GM23338 (cell line): ENCODE measurements at regions not wholly inside any gene's neighbourhood (a gene's known extent, or its start where the extent isn't known, plus 50 kb on each side); places are given as distances from the start of the nearest gene placed in this dataset.

Experiments used
- ATAC-seq: fragments of 200-7000 bp; cut with Tn5 transposase; 3 replicates; pipeline ENCODE4 v1.9.1; 2020
- DNase-seq: peaks from one replicate; pipeline ENCODE4 v3.0.0-alpha.2; 2015; ENCODE audit warnings: low spot score
- H2AFZ ChIP-seq: fragments of 200-600 bp; sonication (generic); 2 replicates; pipeline ENCODE4 v1.8.0; 2016; ENCODE audit warnings: antibody characterized with exemption, mild to moderate bottlenecking, moderate library complexity
- H3F3A ChIP-seq: fragments of 200-600 bp; sonication (generic); replicated peaks from 2 replicates; pipeline ENCODE4 v1.8.0; 2017; ENCODE audit warnings: antibody characterized with exemption, mixed run types, low read depth
- H3K27ac ChIP-seq: fragments of 200-600 bp; sonication (generic); 2 replicates; pipeline ENCODE4 v1.6.1; 2016; ENCODE audit warnings: low read depth
- H3K27me3 ChIP-seq: fragments of 200-600 bp; sonication (generic); 2 replicates; pipeline ENCODE4 v1.8.0; 2016; ENCODE audit warnings: mild to moderate bottlenecking, mixed run types, moderate library complexity; ENCODE audit not compliant: insufficient read depth
- H3K36me3 ChIP-seq: fragments of 200-600 bp; sonication (generic); 2 replicates; pipeline ENCODE4 v1.8.0; 2016; ENCODE audit warnings: mild to moderate bottlenecking; ENCODE audit not compliant: insufficient read depth
- H3K4me1 ChIP-seq: fragments of 200-600 bp; sonication (generic); 2 replicates; pipeline ENCODE4 v1.8.0; 2016; ENCODE audit warnings: mild to moderate bottlenecking, moderate library complexity; ENCODE audit not compliant: insufficient read depth
- H3K4me2 ChIP-seq: fragments of 200-600 bp; sonication (generic); 2 replicates; pipeline ENCODE4 v1.7.1; 2017; ENCODE audit warnings: mixed run types
- H3K4me3 ChIP-seq: fragments of 200-600 bp; sonication (generic); 2 replicates; pipeline ENCODE4 v1.6.1; 2016; ENCODE audit warnings: mixed run types
- H3K79me2 ChIP-seq: fragments of 200-600 bp; sonication (generic); replicated peaks from 2 replicates; pipeline ENCODE4 v1.8.0; 2017; ENCODE audit warnings: mild to moderate bottlenecking; ENCODE audit not compliant: insufficient read depth
- H3K9me2 ChIP-seq: fragments of 200-600 bp; sonication (generic); 2 replicates; pipeline ENCODE4 v1.8.0; 2017; ENCODE audit not compliant: insufficient read depth
- H4K20me1 ChIP-seq: fragments of 200-600 bp; sonication (generic); replicated peaks from 2 replicates; pipeline ENCODE4 v1.8.0; 2017; ENCODE audit warnings: mild to moderate bottlenecking; ENCODE audit not compliant: insufficient read depth
- H3K27ac Mint-ChIP-seq: 2 replicates; pipeline ENCODE4 v1.8.0; 2020; ENCODE audit warnings: inconsistent platforms, mild to moderate bottlenecking, moderate library complexity, mixed read lengths
- H3K27me3 Mint-ChIP-seq: 3 replicates; pipeline ENCODE4 v1.8.0; 2022; ENCODE audit warnings: low read depth, mild to moderate bottlenecking, moderate library complexity, mixed read lengths, inconsistent platforms; ENCODE audit not compliant: insufficient read depth, poor library complexity
- H3K36me3 Mint-ChIP-seq: 3 replicates; pipeline ENCODE4 v1.8.0; 2021; ENCODE audit warnings: low read depth, mild to moderate bottlenecking, inconsistent platforms, moderate library complexity, mixed read lengths
- H3K4me1 Mint-ChIP-seq: 3 replicates; pipeline ENCODE4 v1.8.0; 2020; ENCODE audit warnings: mild to moderate bottlenecking, inconsistent platforms, mixed read lengths
- H3K4me3 Mint-ChIP-seq: 3 replicates; pipeline ENCODE4 v1.8.0; 2021; ENCODE audit warnings: moderate library complexity, mild to moderate bottlenecking, inconsistent platforms, mixed read lengths
- H3K9me3 Mint-ChIP-seq: 3 replicates; pipeline ENCODE4 v1.8.0; 2020; ENCODE audit warnings: moderate library complexity, mild to moderate bottlenecking, inconsistent platforms, mixed read lengths
- CTCF ChIP-seq, 2 experiments: fragments of 200-600 bp in 1 of 2; sonication (generic) in 1 of 2; conservative IDR thresholded peaks; 2 replicates each; pipeline versions ENCODE4 v1.5.1 to v1.6.1; 2016 to 2017; ENCODE audit warnings: antibody characterized with exemption in 2 of 2, low read depth in 2 of 2, mild to moderate bottlenecking in 2 of 2, moderate library complexity in 1 of 2
- ETS1 ChIP-seq: IDR thresholded peaks from 2 replicates; pipeline ENCODE4 v1.6.1; 2016; ENCODE audit warnings: antibody characterized with exemption
- EZH2 ChIP-seq: fragments of 200-600 bp; sonication (generic); IDR thresholded peaks from one replicate; pipeline ENCODE4 v1.8.0; 2017; ENCODE audit warnings: antibody characterized with exemption, mild to moderate bottlenecking, low read depth; ENCODE audit not compliant: unreplicated experiment
- EZH2phosphoT487 ChIP-seq: fragments of 200-600 bp; sonication (generic); IDR thresholded peaks from one replicate; pipeline ENCODE4 v1.8.1; 2018; ENCODE audit warnings: antibody characterized with exemption; ENCODE audit not compliant: unreplicated experiment
- JUNB ChIP-seq: IDR thresholded peaks from one replicate; pipeline ENCODE4 v1.6.1; 2016; ENCODE audit warnings: antibody characterized with exemption; ENCODE audit not compliant: unreplicated experiment
- NANOG ChIP-seq: IDR thresholded peaks from 2 replicates; pipeline ENCODE4 v1.6.1; 2016; ENCODE audit warnings: antibody characterized with exemption, borderline replicate concordance
- POLR2AphosphoS5 ChIP-seq: IDR thresholded peaks from 2 replicates; pipeline ENCODE4 v1.6.1; 2016; ENCODE audit warnings: antibody characterized with exemption, low read depth
- STAT1 ChIP-seq: IDR thresholded peaks from one replicate; pipeline ENCODE4 v1.6.1; 2016; ENCODE audit warnings: antibody characterized with exemption; ENCODE audit not compliant: unreplicated experiment
- ZNF114 ChIP-seq: fragments of 250-450 bp; sonication (Bioruptor Pico); IDR thresholded peaks from 2 replicates; pipeline ENCODE4 v1.5.0; 2020; ENCODE audit warnings: mild to moderate bottlenecking, moderate library complexity
- TF ChIP-seq, protein P1 (sequence below): IDR thresholded peaks from one replicate; pipeline ENCODE4 v1.6.1; 2018; ENCODE audit warnings: antibody characterized with exemption; ENCODE audit not compliant: unreplicated experiment

GRCh38 chr15:70197945-70198361 lies 100.2 kb upstream of the TLE3 start:
- H3K9me2 ChIP-seq = no peaks in the 10 kb centered on the region
- DNase-seq (no peak), ATAC-seq (no peak)
- H3K4me1 ChIP-seq = peaks cover 7% of the 10 kb centered on the region; the same call in 1 of the 2 replicates
- H3K4me3 ChIP-seq = no peak overlapping the region
- no peaks in the 10 kb centered on the region for H3F3A ChIP-seq
- no peak overlapping the region for H3K4me2 ChIP-seq
- no peaks in the 10 kb centered on the region for H3K36me3 Mint-ChIP-seq
- no peak overlapping the region for H3K4me3 Mint-ChIP-seq
- H3K36me3 ChIP-seq = no peaks in the 10 kb centered on the region
- no peaks in the 10 kb centered on the region for H3K9me3 Mint-ChIP-seq
- H2AFZ ChIP-seq = no peak overlapping the region
- H3K79me2 ChIP-seq = no peaks in the 10 kb centered on the region
- no peak overlapping the region for H3K27ac ChIP-seq
- H3K27me3 Mint-ChIP-seq = peaks cover 18% of the 10 kb centered on the region
- H3K27me3 ChIP-seq = no peaks in the 10 kb centered on the region
- TF ChIP-seq, protein P1, sequence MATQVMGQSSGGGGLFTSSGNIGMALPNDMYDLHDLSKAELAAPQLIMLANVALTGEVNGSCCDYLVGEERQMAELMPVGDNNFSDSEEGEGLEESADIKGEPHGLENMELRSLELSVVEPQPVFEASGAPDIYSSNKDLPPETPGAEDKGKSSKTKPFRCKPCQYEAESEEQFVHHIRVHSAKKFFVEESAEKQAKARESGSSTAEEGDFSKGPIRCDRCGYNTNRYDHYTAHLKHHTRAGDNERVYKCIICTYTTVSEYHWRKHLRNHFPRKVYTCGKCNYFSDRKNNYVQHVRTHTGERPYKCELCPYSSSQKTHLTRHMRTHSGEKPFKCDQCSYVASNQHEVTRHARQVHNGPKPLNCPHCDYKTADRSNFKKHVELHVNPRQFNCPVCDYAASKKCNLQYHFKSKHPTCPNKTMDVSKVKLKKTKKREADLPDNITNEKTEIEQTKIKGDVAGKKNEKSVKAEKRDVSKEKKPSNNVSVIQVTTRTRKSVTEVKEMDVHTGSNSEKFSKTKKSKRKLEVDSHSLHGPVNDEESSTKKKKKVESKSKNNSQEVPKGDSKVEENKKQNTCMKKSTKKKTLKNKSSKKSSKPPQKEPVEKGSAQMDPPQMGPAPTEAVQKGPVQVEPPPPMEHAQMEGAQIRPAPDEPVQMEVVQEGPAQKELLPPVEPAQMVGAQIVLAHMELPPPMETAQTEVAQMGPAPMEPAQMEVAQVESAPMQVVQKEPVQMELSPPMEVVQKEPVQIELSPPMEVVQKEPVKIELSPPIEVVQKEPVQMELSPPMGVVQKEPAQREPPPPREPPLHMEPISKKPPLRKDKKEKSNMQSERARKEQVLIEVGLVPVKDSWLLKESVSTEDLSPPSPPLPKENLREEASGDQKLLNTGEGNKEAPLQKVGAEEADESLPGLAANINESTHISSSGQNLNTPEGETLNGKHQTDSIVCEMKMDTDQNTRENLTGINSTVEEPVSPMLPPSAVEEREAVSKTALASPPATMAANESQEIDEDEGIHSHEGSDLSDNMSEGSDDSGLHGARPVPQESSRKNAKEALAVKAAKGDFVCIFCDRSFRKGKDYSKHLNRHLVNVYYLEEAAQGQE = no peak
- TF ChIP-seq STAT1 (no peak), POLR2AphosphoS5 (no peak), JUNB (no peak), ZNF114 (CRISPR knock-in tag) (no peak), ETS1 (no peak), NANOG (no peak), CTCF (conservative IDR thresholded peaks at IDR 0.05; ENCODE audit: low read depth in 2 of 2) (no peak), EZH2 (no peak)
- peaks cover 45% of the 10 kb centered on the region for H3K4me1 Mint-ChIP-seq
- no peak overlapping the region; the same call in 1 of the 2 replicates for H3K27ac Mint-ChIP-seq
- no peaks in the 10 kb centered on the region for H4K20me1 ChIP-seq

DNA sequence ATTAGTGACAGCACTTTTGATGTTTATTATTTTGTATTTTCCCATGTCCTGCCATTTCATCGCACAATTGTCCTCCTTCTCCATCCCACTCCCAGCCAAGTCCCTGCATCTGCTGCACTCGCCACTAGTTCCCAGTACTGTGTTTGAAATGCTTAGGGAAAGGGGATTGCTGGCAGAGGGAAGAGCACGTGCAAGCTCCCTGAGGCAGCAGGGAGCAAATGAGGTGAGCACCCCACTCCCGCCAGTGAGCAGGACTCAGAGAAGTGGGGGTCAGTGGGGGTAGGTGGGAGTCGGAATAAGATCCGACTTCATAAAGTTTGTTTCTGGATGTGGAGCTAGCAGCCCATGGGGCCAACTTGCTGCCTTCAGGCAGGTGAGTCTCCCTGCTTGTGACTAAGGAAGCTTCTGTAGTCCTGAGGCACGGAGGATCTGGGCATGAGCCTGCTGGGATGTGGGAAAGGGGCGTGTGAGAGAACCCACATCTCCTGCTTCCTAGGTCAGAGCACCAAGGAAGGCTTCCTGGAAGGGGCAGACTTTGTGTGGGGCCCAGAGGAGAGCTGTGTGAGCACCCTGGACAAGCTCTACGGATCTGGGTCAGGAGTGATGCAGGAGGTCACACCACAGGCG lies 99.7 kb upstream of the TLE3 start:
- no peak overlapping the region for H3K4me2 ChIP-seq
- H3K4me3 ChIP-seq = no peak overlapping the region
- no peaks in the 10 kb centered on the region for H3K36me3 Mint-ChIP-seq
- no peaks in the 10 kb centered on the region for H3K27me3 ChIP-seq
- DNase-seq = no peak
- no peak overlapping the region for H2AFZ ChIP-seq
- H3K4me1 Mint-ChIP-seq = peaks cover 45% of the 10 kb centered on the region
- H3K27ac ChIP-seq = no peak overlapping the region
- peaks cover 7% of the 10 kb centered on the region; the same call in 1 of the 2 replicates for H3K4me1 ChIP-seq
- ATAC-seq = no peak
- no peaks in the 10 kb centered on the region for H3K9me2 ChIP-seq
- H3K36me3 ChIP-seq = no peaks in the 10 kb centered on the region
- no peak overlapping the region for H3K27ac Mint-ChIP-seq
- peaks cover under 1% of the 10 kb centered on the region; the same call in 2 of the 3 replicates for H3K9me3 Mint-ChIP-seq
- H3K4me3 Mint-ChIP-seq = no peak overlapping the region
- no peaks in the 10 kb centered on the region for H4K20me1 ChIP-seq
- peaks cover 14% of the 10 kb centered on the region for H3K27me3 Mint-ChIP-seq
- no peaks in the 10 kb centered on the region for H3F3A ChIP-seq
- no peaks in the 10 kb centered on the region for H3K79me2 ChIP-seq
- TF ChIP-seq ZNF114 (CRISPR knock-in tag) (no peak), EZH2phosphoT487 (no peak), JUNB (no peak), STAT1 (no peak), ETS1 (no peak)
